ENCODE measurements at regions not wholly inside any gene's neighbourhood (a gene's known extent, or its start where the extent isn't known, plus 50 kb on each side); places are given as distances from the start of the nearest gene placed in this dataset.

DNA sequence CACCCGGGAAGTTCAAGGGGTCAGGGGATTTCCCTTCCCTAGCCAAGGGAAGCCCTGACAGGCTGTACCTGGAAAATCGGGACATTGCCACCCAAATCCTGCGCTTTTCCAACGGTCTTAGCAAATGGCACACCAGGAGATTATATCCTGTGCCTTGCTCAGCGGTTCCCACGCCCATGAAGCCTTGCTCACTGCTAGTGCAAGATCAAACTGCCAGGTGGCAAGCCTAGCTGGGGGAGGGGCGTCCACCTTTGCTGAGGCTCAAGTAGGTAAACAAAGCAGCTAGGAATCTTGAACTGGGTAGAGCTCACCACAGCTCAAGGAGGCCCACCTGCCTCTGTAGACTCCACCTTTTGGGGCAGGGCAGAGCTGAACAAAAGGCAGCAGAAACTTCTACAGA, 1794.5 kb downstream of the PCDH9 start:
- no peaks in the 10 kb centered on the region for H3K27me3 ChIP-seq (ENCODE audit: control insufficient read depth, insufficient read depth, low read length)
- peaks cover 13% of the 10 kb centered on the region for H3K9me3 ChIP-seq (ENCODE audit: control insufficient read depth, low read depth, low read length)
- H3K9ac ChIP-seq (ENCODE audit: low read length) = no peak overlapping the region
- no peaks in the 10 kb centered on the region for H3K4me1 ChIP-seq (ENCODE audit: control insufficient read depth, low read depth, low read length)
- H3K4me3 ChIP-seq (ENCODE audit: low read length) = no peak overlapping the region
- no peak overlapping the region for H3K27ac ChIP-seq (ENCODE audit: low read length)
- H3K36me3 ChIP-seq (ENCODE audit: control insufficient read depth, low read depth, low read length) = no peaks in the 10 kb centered on the region

DNA sequence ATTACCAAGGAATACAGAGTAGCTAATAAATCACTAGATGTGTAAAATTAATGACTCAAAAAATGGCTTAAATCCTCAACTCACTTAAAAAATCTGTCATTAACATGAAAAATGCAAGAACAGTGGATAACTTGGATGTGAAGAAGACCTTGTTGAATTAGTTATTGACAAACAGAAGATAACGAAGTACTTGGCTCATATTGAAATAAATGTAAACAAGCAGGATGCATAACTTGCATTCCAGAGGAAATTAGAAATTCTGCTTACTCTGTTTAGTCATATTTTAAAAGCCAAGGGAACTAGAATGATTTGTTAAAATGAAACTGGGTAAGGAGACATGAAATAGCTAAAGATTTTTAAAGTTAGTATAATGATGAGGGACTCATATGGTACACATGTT, 1812.2 kb downstream of the PCDH9 start:
- Histone ChIP-seq H3K27ac (ENCODE audit: low read length) (no peak overlapping the region), H3K9me3 (ENCODE audit: control insufficient read depth, low read depth, low read length) (no peaks in the 10 kb centered on the region), H3K9ac (ENCODE audit: low read length) (no peak overlapping the region), H3K4me1 (ENCODE audit: control insufficient read depth, low read depth, low read length) (peaks cover 4% of the 10 kb centered on the region), H3K36me3 (ENCODE audit: control insufficient read depth, low read depth, low read length) (no peaks in the 10 kb centered on the region), H3K27me3 (ENCODE audit: control insufficient read depth, insufficient read depth, low read length) (no peaks in the 10 kb centered on the region), H3K4me3 (ENCODE audit: low read length) (no peak overlapping the region)

DNA sequence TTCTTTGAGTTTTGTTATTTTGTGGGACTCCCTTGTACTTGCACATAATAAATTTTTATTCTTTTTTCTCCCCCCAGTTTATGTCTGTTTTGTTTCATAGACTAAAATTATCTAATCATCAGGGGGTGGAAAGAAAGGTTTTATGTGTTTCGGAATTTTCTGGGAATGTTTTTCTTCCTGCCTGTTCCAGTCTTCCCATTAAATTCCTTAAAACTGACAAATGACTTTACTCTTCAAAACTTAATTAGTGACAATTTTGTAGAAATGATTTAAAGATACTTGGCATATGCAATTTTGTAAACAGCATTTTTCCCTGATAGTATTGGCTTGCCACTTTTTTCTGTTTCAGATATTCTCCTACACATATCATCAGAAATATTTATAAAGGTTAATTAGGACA, 1813.4 kb downstream of the PCDH9 start:
- H3K4me1 ChIP-seq (ENCODE audit: control insufficient read depth, low read depth, low read length) = peaks cover 4% of the 10 kb centered on the region
- H3K27ac ChIP-seq (ENCODE audit: low read length) = no peak overlapping the region
- no peaks in the 10 kb centered on the region for H3K27me3 ChIP-seq (ENCODE audit: control insufficient read depth, insufficient read depth, low read length)
- H3K9ac ChIP-seq (ENCODE audit: low read length) = no peak overlapping the region
- H3K36me3 ChIP-seq (ENCODE audit: control insufficient read depth, low read depth, low read length) = no peaks in the 10 kb centered on the region
- H3K4me3 ChIP-seq (ENCODE audit: low read length) = no peak overlapping the region
- H3K9me3 ChIP-seq (ENCODE audit: control insufficient read depth, low read depth, low read length) = no peaks in the 10 kb centered on the region

- Histone ChIP-seq H3K9ac (ENCODE audit: low read length) (no peak overlapping the region), H3K4me3 (ENCODE audit: low read length) (no peak overlapping the region), H3K36me3 (ENCODE audit: control insufficient read depth, low read depth, low read length) (no peaks in the 10 kb centered on the region), H3K4me1 (ENCODE audit: control insufficient read depth, low read depth, low read length) (peaks cover 4% of the 10 kb centered on the region), H3K27ac (ENCODE audit: low read length) (no peak overlapping the region), H3K9me3 (ENCODE audit: control insufficient read depth, low read depth, low read length) (no peaks in the 10 kb centered on the region), H3K27me3 (ENCODE audit: control insufficient read depth, insufficient read depth, low read length) (no peaks in the 10 kb centered on the region)
Measured at GRCh38 chr13:65414187-65414586, 1815.9 kb downstream of the PCDH9 start.

- no peak overlapping the region for H3K27ac ChIP-seq (ENCODE audit: low read length)
- H3K9ac ChIP-seq (ENCODE audit: low read length) = no peak overlapping the region
- no peaks in the 10 kb centered on the region for H3K36me3 ChIP-seq (ENCODE audit: control insufficient read depth, low read depth, low read length)
- H3K9me3 ChIP-seq (ENCODE audit: control insufficient read depth, low read depth, low read length) = no peaks in the 10 kb centered on the region
- no peaks in the 10 kb centered on the region for H3K4me1 ChIP-seq (ENCODE audit: control insufficient read depth, low read depth, low read length)
- H3K4me3 ChIP-seq (ENCODE audit: low read length) = no peak overlapping the region
- H3K27me3 ChIP-seq (ENCODE audit: control insufficient read depth, insufficient read depth, low read length) = no peaks in the 10 kb centered on the region
Measured at GRCh38 chr13:65411521-65411920, 1818.6 kb downstream of the PCDH9 start.

GRCh38 chr13:65410791-65411190, 1819.3 kb downstream of the PCDH9 start:
- H3K36me3 ChIP-seq (ENCODE audit: control insufficient read depth, low read depth, low read length) = no peaks in the 10 kb centered on the region
- H3K9ac ChIP-seq (ENCODE audit: low read length) = no peak overlapping the region
- H3K4me3 ChIP-seq (ENCODE audit: low read length) = no peak overlapping the region
- no peaks in the 10 kb centered on the region for H3K4me1 ChIP-seq (ENCODE audit: control insufficient read depth, low read depth, low read length)
- H3K27ac ChIP-seq (ENCODE audit: low read length) = no peak overlapping the region
- no peaks in the 10 kb centered on the region for H3K9me3 ChIP-seq (ENCODE audit: control insufficient read depth, low read depth, low read length)
- no peaks in the 10 kb centered on the region for H3K27me3 ChIP-seq (ENCODE audit: control insufficient read depth, insufficient read depth, low read length)

GRCh38 chr13:65401315-65401714, 1828.8 kb downstream of the PCDH9 start:
- Histone ChIP-seq H3K27me3 (ENCODE audit: control insufficient read depth, insufficient read depth, low read length) (no peaks in the 10 kb centered on the region), H3K9ac (ENCODE audit: low read length) (no peak overlapping the region), H3K36me3 (ENCODE audit: control insufficient read depth, low read depth, low read length) (no peaks in the 10 kb centered on the region), H3K9me3 (ENCODE audit: control insufficient read depth, low read depth, low read length) (no peaks in the 10 kb centered on the region), H3K4me3 (ENCODE audit: low read length) (no peak overlapping the region), H3K27ac (ENCODE audit: low read length) (no peak overlapping the region), H3K4me1 (ENCODE audit: control insufficient read depth, low read depth, low read length) (no peaks in the 10 kb centered on the region)

DNA sequence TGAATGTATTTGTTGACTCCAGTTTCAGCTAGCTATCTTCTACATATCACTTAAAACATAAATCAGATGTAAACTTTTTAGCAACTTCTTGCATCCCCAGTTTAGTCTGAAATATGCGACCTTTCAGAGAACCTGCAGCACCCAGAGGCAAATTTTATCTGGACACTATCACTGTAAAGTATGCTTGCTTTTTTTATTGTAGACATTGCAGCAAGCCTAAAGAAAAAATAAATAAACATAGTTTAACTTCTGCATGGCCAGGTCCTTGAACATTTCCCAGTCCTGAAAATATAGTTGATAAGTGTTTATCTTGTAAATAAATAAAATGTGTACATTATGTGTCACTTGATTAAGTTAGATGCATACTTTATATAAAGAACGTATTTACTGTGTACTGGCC, 1829.4 kb downstream of the PCDH9 start:
- no peaks in the 10 kb centered on the region for H3K27me3 ChIP-seq (ENCODE audit: control insufficient read depth, insufficient read depth, low read length)
- H3K27ac ChIP-seq (ENCODE audit: low read length) = no peak overlapping the region
- no peak overlapping the region for H3K4me3 ChIP-seq (ENCODE audit: low read length)

DNA sequence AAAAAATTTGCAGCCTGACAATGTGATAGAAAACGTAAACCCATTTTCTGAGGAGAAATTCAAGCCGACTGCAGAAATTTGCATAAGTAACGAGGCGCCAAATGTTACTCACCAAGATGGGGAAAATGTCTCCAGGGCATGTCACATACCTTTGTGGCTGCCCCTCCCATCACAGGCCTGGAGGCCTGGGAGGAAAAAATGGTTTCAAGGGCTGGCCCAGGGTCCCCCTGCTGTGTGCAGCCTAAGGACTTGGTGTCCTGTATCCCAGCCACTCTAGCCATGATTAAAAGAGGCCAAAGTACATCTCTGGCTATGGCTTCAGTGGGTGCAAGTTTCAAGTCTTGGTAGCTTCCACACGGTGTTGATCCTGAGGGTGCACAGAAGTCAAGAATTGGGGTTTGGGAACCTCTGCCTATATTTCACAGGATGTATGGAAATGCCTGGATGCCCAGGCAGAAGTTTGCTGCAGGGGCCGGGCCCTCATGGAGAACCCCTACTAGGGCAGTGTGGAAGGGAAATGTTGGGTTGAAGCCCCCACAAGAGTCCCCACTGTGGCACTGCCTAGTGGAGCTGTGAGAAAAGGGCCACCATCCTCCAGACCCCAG, 1842.3 kb downstream of the PCDH9 start:
- no peaks in the 10 kb centered on the region for H3K27me3 ChIP-seq (ENCODE audit: control insufficient read depth, insufficient read depth, low read length)
- H3K4me3 ChIP-seq (ENCODE audit: low read length) = no peak overlapping the region
- H3K27ac ChIP-seq (ENCODE audit: low read length) = no peak overlapping the region
- H3K9me3 ChIP-seq (ENCODE audit: control insufficient read depth, low read depth, low read length) = peaks cover 9% of the 10 kb centered on the region
- no peaks in the 10 kb centered on the region for H3K36me3 ChIP-seq (ENCODE audit: control insufficient read depth, low read depth, low read length)
- no peaks in the 10 kb centered on the region for H3K4me1 ChIP-seq (ENCODE audit: control insufficient read depth, low read depth, low read length)
- no peak overlapping the region for H3K9ac ChIP-seq (ENCODE audit: low read length)

More for the DNA sequence above, 1829.4 kb downstream of the PCDH9 start:
- H3K9me3 ChIP-seq (ENCODE audit: control insufficient read depth, low read depth, low read length) = no peaks in the 10 kb centered on the region
- H3K4me1 ChIP-seq (ENCODE audit: control insufficient read depth, low read depth, low read length) = no peaks in the 10 kb centered on the region
- no peak overlapping the region for H3K9ac ChIP-seq (ENCODE audit: low read length)
- no peaks in the 10 kb centered on the region for H3K36me3 ChIP-seq (ENCODE audit: control insufficient read depth, low read depth, low read length)

DNA sequence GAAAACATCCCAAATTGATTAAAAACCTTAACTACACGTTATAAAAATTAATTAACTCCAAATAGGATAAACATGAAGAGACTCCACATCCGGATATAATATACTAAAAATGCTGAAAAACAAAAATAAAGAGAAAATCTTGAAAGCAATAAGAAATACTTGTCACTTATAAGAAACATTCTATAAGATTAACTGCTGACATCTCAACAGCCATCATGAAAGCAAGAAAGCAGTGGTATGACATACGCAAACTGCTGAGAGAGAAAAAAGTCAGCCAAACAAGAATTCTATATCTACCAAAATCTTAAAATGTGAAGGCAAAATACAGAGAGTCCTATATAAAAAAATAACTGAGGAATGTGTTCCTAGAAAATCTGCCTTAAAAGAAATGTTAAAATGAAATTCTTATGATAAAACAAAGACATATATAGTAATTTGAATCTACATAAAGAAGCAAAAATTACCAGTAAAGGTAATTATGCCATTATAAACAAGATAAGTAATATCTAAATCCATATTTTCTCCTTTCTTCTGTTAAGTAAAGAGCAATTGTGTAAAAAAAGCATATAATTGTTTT, 1851.1 kb downstream of the PCDH9 start:
- Histone ChIP-seq H3K36me3 (ENCODE audit: control insufficient read depth, low read depth, low read length) (no peaks in the 10 kb centered on the region), H3K9ac (ENCODE audit: low read length) (no peak overlapping the region), H3K4me1 (ENCODE audit: control insufficient read depth, low read depth, low read length) (no peaks in the 10 kb centered on the region), H3K4me3 (ENCODE audit: low read length) (no peak overlapping the region), H3K9me3 (ENCODE audit: control insufficient read depth, low read depth, low read length) (peaks cover 18% of the 10 kb centered on the region), H3K27me3 (ENCODE audit: control insufficient read depth, insufficient read depth, low read length) (no peaks in the 10 kb centered on the region), H3K27ac (ENCODE audit: low read length) (no peak overlapping the region)

GRCh38 chr13:65378484-65378883, 1851.7 kb downstream of the PCDH9 start:
- no peak overlapping the region for H3K9ac ChIP-seq (ENCODE audit: low read length)
- H3K27me3 ChIP-seq (ENCODE audit: control insufficient read depth, insufficient read depth, low read length) = no peaks in the 10 kb centered on the region
- H3K4me3 ChIP-seq (ENCODE audit: low read length) = no peak overlapping the region
- H3K9me3 ChIP-seq (ENCODE audit: control insufficient read depth, low read depth, low read length) = peaks cover 18% of the 10 kb centered on the region
- no peaks in the 10 kb centered on the region for H3K36me3 ChIP-seq (ENCODE audit: control insufficient read depth, low read depth, low read length)
- H3K4me1 ChIP-seq (ENCODE audit: control insufficient read depth, low read depth, low read length) = no peaks in the 10 kb centered on the region
- no peak overlapping the region for H3K27ac ChIP-seq (ENCODE audit: low read length)

DNA sequence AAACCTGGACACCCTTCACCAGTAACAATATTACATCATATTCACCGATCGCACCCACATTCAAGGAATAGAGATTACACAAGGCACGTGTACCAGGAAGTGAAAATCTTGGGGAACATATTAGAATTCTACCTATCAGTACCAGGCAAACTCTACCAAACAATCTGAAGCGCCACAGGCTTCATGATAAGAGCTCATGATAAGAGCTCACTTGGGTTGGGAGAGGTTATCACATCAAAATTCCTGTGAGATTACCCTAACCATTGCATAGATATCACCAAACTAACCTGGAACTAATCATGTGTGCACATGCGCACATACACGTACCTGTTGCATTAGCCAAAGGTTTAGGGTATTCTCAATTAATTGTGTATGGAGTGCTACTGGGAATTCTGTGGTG, 1861.3 kb downstream of the PCDH9 start:
- Histone ChIP-seq H3K27me3 (ENCODE audit: control insufficient read depth, insufficient read depth, low read length) (no peaks in the 10 kb centered on the region), H3K9me3 (ENCODE audit: control insufficient read depth, low read depth, low read length) (no peaks in the 10 kb centered on the region), H3K4me1 (ENCODE audit: control insufficient read depth, low read depth, low read length) (no peaks in the 10 kb centered on the region), H3K27ac (ENCODE audit: low read length) (no peak overlapping the region), H3K36me3 (ENCODE audit: control insufficient read depth, low read depth, low read length) (no peaks in the 10 kb centered on the region), H3K9ac (ENCODE audit: low read length) (no peak overlapping the region), H3K4me3 (ENCODE audit: low read length) (no peak overlapping the region)
